ENCODE measurements at regions not wholly inside any gene's neighbourhood (a gene's known extent, or its start where the extent isn't known, plus 50 kb on each side); places are given as distances from the start of the nearest gene placed in this dataset.
"Not testable (repeated sequence)": the region's sequence is repeated elsewhere in the genome, so short reads cannot be mapped to it uniquely, and the experiment has no call there.

DNA sequence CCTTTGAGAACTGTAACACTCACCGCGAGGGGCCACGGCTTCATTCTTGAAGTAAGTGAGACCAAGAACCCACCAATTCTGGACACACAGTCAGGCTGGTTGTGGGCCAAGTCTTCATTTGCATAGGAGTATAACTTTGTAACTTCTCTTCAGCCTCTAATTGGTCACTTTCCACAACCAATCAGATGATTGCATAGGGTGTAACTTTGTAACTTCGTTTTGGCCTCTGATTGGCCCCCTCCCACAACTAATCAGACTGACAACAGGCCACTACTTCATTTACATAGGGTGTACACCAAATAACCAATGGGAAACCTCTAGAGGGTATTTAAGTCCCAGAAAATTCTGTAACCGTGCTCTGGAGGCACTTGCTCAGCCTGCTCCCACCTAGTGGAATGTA is 77.5 kb upstream of the TCF4 start:
- Histone ChIP-seq H3K4me1 (ENCODE audit: control insufficient read depth, insufficient read depth, low read length) (no peaks in the 10 kb centered on the region), H3K36me3 (ENCODE audit: control insufficient read depth in 2 of 2, insufficient read depth in 1 of 2, low read length in 2 of 2) (no peaks in the 10 kb centered on the region), H3K4me3 (ENCODE audit: low read depth, low read length) (no peak overlapping the region), H3K9me3 (ENCODE audit: control insufficient read depth, insufficient read depth, low read depth, low read length) (no peaks in the 10 kb centered on the region), H3K27ac (ENCODE audit: extremely low read depth, low read depth, low read length) (no peak overlapping the region)
- CTCF ChIA-PET, result no interaction called here
- TF ChIP-seq, protein P1, sequence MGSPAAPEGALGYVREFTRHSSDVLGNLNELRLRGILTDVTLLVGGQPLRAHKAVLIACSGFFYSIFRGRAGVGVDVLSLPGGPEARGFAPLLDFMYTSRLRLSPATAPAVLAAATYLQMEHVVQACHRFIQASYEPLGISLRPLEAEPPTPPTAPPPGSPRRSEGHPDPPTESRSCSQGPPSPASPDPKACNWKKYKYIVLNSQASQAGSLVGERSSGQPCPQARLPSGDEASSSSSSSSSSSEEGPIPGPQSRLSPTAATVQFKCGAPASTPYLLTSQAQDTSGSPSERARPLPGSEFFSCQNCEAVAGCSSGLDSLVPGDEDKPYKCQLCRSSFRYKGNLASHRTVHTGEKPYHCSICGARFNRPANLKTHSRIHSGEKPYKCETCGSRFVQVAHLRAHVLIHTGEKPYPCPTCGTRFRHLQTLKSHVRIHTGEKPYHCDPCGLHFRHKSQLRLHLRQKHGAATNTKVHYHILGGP (tag by site-specific recombination; IDR thresholded peaks at IDR 0.05), result no peak
- TF ChIP-seq, protein P2, sequence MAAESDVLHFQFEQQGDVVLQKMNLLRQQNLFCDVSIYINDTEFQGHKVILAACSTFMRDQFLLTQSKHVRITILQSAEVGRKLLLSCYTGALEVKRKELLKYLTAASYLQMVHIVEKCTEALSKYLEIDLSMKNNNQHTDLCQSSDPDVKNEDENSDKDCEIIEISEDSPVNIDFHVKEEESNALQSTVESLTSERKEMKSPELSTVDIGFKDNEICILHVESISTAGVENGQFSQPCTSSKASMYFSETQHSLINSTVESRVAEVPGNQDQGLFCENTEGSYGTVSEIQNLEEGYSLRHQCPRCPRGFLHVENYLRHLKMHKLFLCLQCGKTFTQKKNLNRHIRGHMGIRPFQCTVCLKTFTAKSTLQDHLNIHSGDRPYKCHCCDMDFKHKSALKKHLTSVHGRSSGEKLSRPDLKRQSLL (tag by site-specific recombination; IDR thresholded peaks at IDR 0.05), result no peak
- TF ChIP-seq ZNF341 (tag by site-specific recombination; IDR thresholded peaks at IDR 0.05; ENCODE audit: low read depth) (no peak), ZNF169 (tag by site-specific recombination; IDR thresholded peaks at IDR 0.05) (no peak), ZNF335 (tag by site-specific recombination; conservative IDR thresholded peaks at IDR 0.05) (no peak)
- POLR2A ChIA-PET, result no interaction called here

DNA sequence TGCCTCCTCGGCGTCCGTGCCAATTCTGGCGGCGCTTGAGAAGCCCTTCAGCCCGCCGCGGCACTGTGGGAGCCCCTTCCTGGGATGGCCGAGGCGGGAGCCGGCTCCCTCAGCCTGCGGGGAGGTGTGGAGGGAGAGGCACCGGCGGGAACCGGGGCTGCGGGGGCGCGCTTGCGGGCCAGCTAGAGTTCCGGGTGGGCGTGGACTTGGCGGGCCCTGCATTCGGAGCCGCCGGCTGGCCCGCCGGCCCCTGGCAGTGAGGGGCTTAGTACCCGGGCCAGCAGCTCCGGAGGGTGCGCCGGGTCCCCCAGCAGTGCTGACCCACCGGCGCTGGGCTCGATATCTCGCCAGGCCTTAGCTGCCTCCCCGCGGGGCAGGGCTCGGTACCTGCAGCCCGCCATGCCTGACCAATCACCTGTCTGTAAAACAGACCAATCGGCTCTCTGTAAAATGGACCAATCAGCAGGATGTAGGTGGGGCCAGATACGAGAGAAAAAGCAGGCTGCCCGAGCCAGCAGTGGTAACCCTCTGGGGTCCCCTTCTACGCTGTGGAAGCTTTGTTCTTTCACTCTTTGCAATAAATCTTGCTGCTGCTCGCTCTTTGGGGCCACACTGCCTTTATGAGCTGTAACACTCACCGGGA is 76.9 kb upstream of the TCF4 start:
- H3K9me3 ChIP-seq (ENCODE audit: control insufficient read depth, insufficient read depth, low read depth, low read length); CTCF ChIA-PET; H3K27ac ChIP-seq (ENCODE audit: extremely low read depth, low read depth, low read length); H3K4me3 ChIP-seq (ENCODE audit: low read depth, low read length); H3K36me3 ChIP-seq (ENCODE audit: control insufficient read depth in 2 of 2, insufficient read depth in 1 of 2, low read length in 2 of 2); POLR2A ChIA-PET; H3K4me1 ChIP-seq (ENCODE audit: control insufficient read depth, insufficient read depth, low read length): not testable (repeated sequence)

DNA sequence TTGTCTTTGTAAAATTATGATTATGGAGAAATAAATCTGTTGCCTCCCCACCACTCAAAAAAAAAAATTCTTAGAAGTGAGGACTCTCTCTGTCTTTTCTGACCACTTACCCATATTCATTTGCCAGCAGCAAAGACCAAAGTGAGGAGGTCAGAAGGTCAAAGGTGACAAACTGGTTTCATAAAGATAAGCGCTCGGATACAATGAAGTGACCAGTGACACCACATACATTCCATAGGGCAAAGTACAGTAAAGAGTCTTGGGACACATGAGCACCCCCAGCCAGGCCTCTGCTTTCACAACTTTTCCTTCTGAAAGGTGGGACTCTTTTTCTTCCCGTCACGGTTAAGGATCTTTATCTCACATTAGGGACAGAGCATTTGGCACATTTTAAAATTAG is 75.9 kb upstream of the TCF4 start:
- no peak overlapping the region for H3K4me3 ChIP-seq (ENCODE audit: low read depth, low read length)
- H3K4me1 ChIP-seq (ENCODE audit: control insufficient read depth, insufficient read depth, low read length), result no peaks in the 10 kb centered on the region
- H3K36me3 ChIP-seq (ENCODE audit: control insufficient read depth in 2 of 2, insufficient read depth in 1 of 2, low read length in 2 of 2), result no peaks in the 10 kb centered on the region
- POLR2A ChIA-PET, result no interaction called here
- no peak overlapping the region for H3K27ac ChIP-seq (ENCODE audit: extremely low read depth, low read depth, low read length)
- H3K9me3 ChIP-seq (ENCODE audit: control insufficient read depth, insufficient read depth, low read depth, low read length), result no peaks in the 10 kb centered on the region
- CTCF ChIA-PET, result interaction anchor here (0.6 kb wide), 1 partner anchor 82 kb away, joined by 4 read pairs; no protein-coding TSS in a partner anchor
- TF ChIP-seq PRDM1 (tag by site-specific recombination; IDR thresholded peaks at IDR 0.05) (no peak), BCL11A (tag by site-specific recombination; IDR thresholded peaks at IDR 0.05; ENCODE audit: low read depth) (no peak), ZNF140 (tag by site-specific recombination; IDR thresholded peaks at IDR 0.05) (no peak), KLF1 (tag by site-specific recombination; IDR thresholded peaks at IDR 0.05) (no peak), ZNF629 (tag by site-specific recombination; IDR thresholded peaks at IDR 0.05) (no peak), ZEB2 (tag by site-specific recombination; IDR thresholded peaks at IDR 0.05) (no peak), ZNF48 (tag by site-specific recombination; IDR thresholded peaks at IDR 0.05) (no peak), ZIC2 (tag by site-specific recombination; IDR thresholded peaks at IDR 0.05) (no peak), ZNF623 (tag by site-specific recombination; IDR thresholded peaks at IDR 0.05) (no peak), ZNF585B (tag by site-specific recombination; IDR thresholded peaks at IDR 0.05) (no peak)
- TF ChIP-seq, protein P3, sequence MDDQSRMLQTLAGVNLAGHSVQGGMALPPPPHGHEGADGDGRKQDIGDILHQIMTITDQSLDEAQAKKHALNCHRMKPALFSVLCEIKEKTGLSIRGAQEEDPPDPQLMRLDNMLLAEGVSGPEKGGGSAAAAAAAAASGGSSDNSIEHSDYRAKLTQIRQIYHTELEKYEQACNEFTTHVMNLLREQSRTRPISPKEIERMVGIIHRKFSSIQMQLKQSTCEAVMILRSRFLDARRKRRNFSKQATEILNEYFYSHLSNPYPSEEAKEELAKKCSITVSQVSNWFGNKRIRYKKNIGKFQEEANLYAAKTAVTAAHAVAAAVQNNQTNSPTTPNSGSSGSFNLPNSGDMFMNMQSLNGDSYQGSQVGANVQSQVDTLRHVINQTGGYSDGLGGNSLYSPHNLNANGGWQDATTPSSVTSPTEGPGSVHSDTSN (CRISPR knock-in tag; IDR thresholded peaks at IDR 0.05), result no peak
- TF ChIP-seq, protein P4, sequence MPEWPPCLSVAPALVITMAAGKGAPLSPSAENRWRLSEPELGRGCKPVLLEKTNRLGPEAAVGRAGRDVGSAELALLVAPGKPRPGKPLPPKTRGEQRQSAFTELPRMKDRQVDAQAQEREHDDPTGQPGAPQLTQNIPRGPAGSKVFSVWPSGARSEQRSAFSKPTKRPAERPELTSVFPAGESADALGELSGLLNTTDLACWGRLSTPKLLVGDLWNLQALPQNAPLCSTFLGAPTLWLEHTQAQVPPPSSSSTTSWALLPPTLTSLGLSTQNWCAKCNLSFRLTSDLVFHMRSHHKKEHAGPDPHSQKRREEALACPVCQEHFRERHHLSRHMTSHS (tag by site-specific recombination; IDR thresholded peaks at IDR 0.05), result no peak
- TF ChIP-seq, protein P5, sequence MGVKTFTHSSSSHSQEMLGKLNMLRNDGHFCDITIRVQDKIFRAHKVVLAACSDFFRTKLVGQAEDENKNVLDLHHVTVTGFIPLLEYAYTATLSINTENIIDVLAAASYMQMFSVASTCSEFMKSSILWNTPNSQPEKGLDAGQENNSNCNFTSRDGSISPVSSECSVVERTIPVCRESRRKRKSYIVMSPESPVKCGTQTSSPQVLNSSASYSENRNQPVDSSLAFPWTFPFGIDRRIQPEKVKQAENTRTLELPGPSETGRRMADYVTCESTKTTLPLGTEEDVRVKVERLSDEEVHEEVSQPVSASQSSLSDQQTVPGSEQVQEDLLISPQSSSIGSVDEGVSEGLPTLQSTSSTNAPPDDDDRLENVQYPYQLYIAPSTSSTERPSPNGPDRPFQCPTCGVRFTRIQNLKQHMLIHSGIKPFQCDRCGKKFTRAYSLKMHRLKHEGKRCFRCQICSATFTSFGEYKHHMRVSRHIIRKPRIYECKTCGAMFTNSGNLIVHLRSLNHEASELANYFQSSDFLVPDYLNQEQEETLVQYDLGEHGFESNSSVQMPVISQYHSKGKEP (tag by site-specific recombination; IDR thresholded peaks at IDR 0.05), result no peak
- TF ChIP-seq, protein P6, sequence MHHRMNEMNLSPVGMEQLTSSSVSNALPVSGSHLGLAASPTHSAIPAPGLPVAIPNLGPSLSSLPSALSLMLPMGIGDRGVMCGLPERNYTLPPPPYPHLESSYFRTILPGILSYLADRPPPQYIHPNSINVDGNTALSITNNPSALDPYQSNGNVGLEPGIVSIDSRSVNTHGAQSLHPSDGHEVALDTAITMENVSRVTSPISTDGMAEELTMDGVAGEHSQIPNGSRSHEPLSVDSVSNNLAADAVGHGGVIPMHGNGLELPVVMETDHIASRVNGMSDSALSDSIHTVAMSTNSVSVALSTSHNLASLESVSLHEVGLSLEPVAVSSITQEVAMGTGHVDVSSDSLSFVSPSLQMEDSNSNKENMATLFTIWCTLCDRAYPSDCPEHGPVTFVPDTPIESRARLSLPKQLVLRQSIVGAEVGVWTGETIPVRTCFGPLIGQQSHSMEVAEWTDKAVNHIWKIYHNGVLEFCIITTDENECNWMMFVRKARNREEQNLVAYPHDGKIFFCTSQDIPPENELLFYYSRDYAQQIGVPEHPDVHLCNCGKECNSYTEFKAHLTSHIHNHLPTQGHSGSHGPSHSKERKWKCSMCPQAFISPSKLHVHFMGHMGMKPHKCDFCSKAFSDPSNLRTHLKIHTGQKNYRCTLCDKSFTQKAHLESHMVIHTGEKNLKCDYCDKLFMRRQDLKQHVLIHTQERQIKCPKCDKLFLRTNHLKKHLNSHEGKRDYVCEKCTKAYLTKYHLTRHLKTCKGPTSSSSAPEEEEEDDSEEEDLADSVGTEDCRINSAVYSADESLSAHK (tag by site-specific recombination; IDR thresholded peaks at IDR 0.05), result no peak
- TF ChIP-seq, protein P7, sequence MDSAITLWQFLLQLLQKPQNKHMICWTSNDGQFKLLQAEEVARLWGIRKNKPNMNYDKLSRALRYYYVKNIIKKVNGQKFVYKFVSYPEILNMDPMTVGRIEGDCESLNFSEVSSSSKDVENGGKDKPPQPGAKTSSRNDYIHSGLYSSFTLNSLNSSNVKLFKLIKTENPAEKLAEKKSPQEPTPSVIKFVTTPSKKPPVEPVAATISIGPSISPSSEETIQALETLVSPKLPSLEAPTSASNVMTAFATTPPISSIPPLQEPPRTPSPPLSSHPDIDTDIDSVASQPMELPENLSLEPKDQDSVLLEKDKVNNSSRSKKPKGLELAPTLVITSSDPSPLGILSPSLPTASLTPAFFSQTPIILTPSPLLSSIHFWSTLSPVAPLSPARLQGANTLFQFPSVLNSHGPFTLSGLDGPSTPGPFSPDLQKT (IDR thresholded peaks at IDR 0.05; ENCODE audit: borderline replicate concordance, low read depth, low read length), result no peak
